NCI-H1105 treated with DMSO at 0.1 percent for 48 hours (cell line): ENCODE measurements at regions not wholly inside any gene's neighbourhood (a gene's known extent, or its start where the extent isn't known, plus 50 kb on each side); places are given as distances from the start of the nearest gene placed in this dataset.
"Not testable (repeated sequence)": the region's sequence is repeated elsewhere in the genome, so short reads cannot be mapped to it uniquely, and the experiment has no call there.

Experiments used
- DNase-seq: peaks from one replicate; lab custom pipeline; 2025; lab: John Stamatoyannopoulos, UW

DNA sequence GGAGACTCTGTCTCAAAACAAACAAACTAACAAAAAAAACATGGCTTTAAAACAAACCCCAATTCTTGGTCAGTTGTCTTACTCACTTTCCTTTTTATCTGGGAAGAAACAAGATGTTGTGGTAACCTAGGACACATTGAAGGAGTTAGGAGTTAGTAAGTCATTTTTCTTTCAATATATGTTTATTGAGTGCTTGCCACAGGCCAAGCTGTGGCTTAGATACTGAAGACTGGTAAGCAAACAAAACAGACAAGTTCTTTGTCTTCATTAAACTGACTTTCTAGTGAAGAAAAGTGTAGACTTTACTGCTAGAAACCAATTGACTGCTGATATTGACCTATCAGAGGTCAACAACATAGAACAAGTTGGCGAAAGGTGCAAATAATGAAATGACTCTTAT, 1228.3 kb upstream of the FAM98A start:
- no peak for DNase-seq

DNA sequence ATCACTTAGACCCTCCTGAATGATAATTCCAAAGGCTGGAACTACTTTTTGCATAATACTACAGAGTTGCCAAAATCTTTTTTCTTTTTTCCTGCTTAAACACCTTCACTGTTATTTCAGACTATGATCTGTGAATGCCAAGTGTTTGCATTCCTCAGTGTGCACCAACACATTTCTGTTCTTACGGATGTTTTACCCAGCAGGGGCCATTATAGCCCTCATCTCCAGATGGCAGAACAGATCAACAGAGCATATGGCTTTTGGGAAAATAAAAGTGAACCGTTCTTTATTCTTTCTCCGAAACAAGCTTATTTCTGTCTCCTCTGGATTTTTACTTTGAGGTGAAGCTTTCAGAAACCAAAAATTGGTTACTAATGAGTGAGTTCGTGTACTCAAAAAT, 1226.6 kb upstream of the FAM98A start:
- no peak for DNase-seq

DNA sequence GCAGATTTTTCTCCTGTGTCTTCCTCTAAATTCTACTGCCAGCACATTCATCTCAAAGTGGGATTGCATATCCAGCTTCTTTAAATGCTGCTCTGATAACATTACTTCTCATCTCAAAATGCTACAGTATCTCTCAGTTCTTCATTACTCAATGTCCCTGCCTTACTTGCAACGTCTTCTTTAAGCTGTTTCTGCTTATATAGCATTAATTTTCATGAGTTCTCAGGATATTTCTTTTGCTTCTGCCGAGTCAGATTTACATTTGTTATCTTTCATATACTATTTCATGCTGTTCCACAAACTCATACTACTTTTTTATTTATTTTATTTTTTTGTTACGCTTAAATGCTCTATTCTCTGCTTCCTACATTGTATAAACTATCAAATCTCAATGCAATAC, 1223.5 kb upstream of the FAM98A start:
- DNase-seq, result no peak

DNA sequence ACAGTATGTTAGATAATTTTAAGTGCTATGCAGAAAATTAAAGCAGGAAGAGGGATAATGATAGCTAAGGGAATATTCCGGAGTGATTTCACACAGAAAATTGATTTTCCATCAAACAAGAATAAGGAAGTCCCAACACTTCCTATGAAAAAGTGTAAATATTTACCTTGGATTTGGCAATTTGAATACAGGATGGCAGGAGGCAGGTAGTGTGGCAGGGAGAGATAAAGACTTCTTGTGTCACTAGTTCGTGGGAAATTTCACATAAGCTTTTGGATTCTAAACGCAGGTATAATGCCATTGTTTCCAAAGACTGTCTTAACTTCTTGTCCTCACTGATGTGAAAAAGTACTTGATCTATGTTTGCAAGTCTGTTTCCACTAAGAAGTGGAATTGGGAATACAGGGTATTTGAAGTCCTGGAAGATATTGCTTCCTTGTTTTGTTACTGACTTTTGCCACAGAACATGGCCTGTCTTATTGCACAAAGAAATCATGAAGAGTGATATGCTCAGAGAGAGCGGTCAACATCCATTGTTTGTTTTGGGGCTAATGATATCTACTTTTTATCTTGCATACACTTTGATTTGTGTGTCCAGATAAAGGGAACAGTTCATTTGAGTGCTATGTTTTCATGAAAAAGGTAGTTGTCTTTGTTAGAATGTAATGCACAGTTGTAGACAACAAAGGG, 1216.1 kb upstream of the FAM98A start:
- no peak for DNase-seq

DNA sequence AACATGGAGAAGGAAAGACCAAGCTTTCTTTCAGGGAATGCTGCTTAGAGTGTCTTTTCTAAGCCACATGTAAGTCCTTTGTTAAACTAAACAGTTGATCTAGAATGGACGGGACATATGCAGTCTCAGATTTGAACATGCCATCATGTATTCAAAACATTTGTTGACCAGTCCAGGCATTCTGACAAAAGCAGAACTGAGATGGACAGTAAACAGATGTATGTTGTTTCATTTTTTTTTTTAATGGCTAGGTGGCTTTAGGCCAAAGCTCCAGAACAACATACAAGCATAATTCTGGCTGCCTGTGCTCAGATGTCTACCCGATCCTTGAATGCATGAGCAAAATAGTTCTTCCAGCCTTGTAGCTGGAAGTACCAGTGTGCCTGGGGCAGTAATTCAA, 1211.4 kb upstream of the FAM98A start:
- no peak for DNase-seq

DNA sequence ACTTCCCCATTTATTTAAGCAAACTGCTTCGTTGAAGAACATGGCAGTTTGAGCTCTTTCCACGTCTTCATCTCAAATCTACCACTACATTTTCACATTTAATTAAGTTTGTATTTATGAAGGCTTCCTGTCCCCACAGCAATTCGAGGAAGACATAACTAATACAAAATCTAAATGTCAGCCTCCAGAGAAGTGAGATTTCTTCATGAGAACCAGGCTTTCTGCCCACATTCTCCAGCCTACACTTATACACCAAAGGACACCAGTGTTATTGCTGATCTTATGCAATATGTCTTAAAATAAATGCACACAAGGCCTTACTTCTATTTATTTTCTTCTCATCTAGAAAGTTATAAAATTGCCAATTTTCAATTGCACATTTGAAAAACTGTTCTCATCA, 1209.3 kb upstream of the FAM98A start:
- no peak for DNase-seq

DNA sequence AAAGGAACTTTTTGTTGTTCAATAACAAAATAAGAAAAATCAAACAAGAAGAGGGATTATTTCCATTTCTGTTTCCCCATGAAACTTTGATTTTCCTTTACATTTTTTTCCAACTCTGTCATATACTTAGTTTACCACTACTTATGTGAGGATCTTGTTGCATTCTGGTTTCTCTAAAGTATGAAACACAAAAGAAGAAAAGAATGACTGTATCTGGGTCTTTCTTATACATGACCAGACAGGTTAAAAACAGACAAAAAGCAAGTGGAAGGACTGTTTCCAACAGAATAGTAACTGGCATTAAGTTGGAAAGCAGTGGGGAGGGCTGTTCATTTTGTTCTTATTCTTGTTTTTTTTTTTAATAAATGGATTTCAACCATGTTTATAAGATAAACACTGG, 1207.8 kb upstream of the FAM98A start:
- DNase-seq, result no peak

DNA sequence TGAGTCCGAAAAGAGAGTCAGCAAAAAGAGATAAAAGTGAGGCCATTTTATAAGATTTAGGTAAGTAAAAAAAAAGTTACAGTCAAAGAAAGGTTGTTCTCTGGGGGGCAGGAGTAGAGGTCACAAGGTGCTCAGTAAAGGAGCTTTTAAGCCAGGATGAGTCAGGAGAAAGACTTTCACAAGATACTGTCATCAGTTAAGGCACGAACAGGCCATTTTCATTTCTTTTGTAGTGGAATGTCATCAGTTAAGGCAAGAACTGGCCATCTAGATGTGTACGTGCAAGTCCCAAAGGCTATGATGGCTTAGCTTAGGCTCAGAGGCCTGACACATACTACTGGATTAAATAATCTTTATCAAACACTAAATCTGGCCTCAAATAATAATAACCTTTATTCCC, 1207.3 kb upstream of the FAM98A start:
- no peak for DNase-seq

DNA sequence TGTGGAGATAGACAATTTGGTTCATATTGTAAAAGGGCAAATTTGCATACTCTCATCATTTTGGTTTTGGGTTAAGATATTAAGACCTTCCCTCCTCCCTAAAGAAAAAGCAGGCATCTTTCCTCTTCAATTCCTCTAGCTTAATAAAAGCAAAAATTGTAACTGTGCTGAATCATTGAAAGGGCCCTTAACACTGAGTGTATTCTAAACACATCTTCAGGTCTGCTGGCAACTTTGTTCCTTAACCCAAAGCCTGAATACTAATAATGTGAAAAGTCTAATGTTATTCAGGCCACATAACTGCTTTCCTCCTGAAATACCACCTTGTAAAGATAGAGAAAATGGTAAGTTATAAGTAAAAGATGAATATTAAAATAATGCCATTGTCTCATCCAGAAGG, 1200.5 kb upstream of the FAM98A start:
- no peak for DNase-seq

DNA sequence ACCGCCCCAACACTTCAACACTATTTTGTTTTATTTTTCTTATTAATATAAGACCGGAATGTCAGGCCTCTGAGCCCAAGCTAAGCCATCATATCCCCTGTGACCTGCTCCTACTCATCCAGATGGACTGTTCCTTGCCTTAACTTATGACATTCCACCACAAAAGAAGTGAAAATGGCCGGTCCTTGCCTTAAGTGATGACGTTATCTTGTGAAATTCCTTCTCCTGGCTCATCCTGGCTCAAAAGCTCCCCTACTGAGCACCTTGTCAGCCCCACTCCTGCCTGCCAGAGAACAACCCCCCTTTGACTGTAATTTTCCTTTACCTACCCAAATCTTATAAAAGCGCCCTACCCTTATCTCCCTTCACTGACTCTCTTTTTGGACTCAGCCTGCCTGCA, 1196.5 kb upstream of the FAM98A start:
- not testable (repeated sequence) for DNase-seq

DNA sequence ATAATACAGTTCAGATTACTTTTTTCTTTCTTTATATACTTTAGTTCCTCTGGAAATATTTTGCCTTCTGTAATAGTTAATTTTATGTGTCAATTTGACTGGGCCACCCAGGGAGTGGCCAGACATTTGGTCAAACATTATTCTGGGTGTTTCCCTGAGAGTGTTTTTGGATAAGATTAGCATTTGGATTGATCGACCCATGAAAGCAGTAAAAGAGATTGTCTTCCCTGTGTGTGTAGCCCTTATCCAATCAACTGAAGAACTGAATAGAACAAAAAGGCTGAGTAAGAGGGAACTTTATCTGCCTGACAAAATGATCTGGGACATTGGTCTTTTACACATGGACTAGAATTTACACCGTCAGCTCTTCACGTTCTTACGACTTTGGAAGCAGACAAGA, 1190.1 kb upstream of the FAM98A start:
- DNase-seq, result no peak

DNA sequence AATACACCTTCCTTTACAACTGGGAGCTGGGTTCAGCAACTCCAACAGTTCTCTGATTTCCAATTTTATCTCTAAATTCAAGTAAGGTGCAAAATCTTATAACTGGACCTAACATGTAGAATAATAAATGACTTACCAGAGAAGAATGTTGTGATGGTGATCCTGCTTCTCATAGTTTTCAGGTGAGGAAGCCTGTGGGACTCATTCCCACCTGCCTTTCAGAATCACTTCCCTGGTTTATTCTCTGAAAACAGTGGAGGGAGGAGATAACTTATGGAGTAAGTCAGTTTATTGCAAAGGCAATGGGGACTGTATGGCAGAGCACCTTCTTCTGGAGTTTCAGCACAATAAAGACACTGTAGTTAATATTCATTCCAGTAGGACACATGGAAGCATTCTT, 1188.2 kb upstream of the FAM98A start:
- no peak for DNase-seq

DNA sequence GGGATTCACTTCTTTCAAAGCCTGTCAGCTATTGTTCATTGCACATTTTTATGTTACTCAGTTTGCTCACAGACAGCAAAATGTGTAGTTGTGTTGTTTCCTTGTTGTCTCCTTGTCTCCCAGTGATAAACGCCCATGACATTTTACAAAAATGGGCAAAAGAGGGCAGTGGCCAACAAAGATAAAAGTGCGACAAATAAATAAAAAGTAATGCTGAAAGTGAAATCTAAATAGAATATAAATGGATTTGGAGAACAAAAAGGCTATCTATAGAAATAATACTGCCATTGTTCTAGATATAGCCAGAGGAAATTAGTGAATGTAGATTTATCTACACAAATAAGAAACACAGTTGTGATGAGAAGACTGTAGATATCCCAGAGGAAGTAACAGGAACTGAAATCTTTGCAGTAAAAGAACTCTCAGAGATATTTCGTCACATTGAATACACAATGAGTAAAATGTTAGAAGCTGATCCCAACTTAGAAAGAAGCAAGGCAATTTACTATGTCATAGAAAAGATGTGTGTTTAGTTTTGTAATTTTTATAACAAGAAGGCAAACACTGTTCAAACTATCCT, 1186.2 kb upstream of the FAM98A start:
- no peak for DNase-seq

DNA sequence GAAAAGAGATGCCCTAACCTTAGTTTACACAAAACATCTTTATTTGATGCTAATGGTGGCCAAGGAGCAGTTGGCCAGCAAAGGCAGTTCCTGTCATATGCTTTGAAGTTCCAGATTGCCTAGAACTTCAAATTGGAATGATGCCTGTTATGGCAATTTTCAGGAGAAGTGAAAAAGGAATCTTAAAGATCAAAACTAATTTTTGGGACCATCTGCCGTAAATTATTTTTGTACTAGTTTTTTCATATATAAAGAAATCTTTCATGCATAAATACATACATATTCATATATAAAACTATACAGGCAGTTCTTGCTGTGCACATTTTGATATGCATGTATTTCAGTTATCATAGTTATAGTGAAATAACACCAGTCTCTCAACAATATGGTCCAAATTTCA, 1185.6 kb upstream of the FAM98A start:
- no peak for DNase-seq

DNA sequence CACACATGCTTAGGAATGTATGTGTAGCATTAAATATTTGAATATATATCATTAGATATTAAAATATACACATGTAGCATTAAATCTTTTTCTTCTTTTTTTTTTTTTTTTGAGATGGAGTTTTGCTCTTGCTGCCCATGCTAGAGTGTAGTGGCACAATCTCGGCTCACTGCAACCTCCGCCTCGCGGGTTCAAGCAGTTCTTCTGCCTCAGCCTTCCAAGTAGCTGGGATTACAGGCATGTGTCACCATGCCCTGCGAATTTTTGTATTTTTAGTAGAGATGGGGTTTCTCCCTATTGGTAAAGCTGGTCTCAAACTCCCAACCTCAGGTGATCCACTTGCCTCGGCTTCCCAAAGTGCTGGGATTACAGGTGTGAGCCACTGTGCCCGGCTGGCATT, 1151.6 kb upstream of the FAM98A start:
- DNase-seq, result not testable (repeated sequence)

DNA sequence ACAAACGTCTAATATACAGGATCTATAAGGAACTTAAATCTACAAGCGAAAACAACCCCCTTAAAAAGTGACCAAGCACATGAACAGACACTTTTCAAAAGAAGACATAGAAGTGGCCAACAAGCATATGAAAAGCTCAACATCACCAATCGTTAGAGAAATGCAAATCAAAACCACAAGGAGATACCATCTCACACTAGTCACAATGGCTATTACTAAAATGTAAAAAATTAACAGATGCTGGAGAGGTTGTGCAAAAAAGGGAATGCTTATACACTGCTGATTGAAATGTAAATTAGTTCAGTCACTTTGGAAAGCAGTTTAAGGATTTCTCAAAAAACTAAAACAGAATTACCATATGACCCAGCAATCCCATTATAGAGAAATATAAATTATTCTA, 1148.5 kb upstream of the FAM98A start:
- no peak for DNase-seq

DNA sequence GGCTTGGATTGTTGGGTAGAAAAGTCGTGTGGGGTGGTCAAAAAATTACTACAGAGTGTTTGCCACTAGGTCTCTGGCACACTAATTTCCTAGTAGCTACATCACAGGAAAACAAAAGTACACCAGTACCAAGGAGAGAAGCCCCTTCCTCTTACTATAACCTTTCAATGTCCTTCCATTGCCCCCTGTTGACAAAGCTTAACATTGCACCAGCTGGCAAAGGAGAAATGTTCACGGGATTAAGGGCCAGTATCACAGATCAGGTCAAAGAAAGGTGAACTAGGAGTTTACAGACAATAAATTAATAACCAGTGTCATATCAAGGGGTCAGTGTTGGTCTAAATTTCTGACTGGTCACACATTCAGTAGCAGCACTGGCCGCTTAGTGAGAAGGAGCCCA, 1139.6 kb upstream of the FAM98A start:
- DNase-seq, result no peak

DNA sequence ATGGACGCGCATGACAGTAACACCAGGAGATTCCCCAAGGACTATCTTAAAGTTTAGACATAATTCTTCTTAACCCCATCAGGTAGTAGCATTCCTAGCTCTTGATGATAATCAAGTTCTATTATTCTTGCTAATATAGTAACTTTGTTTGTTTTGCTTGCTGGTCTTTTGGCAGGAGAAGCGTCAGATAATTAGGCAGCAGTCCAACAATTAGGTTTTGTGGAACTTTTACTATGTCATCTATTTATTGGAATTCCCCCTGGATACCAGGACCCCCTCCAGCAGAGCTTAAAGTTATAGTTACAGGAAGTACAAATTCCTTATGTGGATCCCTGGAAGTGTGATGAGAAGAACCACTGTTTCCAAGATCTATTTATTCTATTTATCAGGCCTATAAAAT, 1138.0 kb upstream of the FAM98A start:
- no peak for DNase-seq

DNA sequence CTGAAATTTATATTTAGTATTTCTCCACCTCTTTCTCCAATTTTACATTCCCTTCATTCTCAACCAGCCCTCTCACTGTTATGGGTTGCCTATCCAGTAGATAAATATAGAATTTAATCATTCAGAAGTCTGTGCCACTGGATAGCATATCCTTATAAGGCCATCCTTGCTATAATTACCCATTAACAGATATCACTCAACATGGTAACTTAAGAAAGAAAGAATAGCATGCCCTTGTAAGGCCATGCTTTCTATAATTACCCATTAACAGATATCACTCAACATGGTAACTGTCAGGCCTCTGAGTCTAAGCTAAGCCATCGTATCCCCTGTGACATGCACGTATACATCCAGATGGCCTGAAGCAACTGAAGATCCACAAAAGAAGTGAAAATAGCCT, 1137.4 kb upstream of the FAM98A start:
- DNase-seq, result no peak

DNA sequence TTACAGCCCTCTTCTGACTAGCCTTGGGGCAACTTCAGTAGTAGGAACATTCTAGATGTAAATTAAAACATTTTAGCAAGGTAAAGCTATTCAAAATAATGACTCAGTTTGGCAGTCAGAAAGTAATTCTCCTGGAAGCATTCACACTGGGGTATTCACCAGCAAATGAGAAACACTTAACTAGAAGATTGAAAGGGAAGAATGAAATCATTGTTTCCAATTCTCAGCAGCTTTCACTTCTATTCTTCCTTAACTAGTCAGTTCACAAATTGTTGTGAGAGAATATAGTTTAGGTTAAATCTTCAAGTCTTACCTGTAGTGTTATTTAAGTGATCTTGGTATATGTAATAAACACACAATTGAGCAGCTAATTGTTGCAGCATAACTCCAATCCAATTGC, 1135.6 kb upstream of the FAM98A start:
- no peak for DNase-seq

DNA sequence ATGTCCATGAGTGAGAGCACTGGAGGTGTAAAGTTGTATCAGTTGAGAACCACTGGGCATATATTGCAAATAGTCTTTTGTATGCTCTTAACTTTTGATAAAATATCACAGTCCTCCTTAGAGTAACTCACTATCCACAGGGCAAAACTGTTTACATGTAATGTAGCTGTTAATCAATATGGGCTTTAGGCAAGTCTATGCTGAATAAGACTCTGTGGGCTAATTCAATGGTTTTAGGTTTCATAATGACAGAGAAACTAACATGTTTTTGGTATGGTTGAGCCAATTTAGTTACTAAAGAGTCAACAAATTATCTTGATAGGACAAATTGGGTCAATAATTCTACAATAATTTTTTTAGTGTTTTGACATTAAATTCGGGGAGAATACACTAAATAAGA, 1134.9 kb upstream of the FAM98A start:
- no peak for DNase-seq

DNA sequence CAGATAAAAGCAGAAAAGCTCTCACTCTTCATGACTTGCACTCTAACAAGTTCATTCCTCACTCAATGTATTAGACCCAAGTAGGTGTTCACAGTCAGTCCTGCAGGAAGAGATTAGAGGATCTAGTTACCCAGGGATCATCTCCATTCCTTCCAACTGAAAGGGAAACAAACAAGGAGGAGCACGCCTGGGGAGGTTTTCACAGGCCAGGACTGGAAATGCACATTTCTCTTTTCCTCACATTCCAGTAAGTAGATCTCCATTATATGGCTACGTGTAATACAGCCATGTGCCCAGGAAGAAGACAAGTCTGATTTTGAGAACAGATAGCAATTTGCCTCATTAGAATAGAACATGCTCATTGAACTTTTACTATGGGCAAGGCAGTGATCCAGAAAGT, 1132.2 kb upstream of the FAM98A start:
- no peak for DNase-seq

DNA sequence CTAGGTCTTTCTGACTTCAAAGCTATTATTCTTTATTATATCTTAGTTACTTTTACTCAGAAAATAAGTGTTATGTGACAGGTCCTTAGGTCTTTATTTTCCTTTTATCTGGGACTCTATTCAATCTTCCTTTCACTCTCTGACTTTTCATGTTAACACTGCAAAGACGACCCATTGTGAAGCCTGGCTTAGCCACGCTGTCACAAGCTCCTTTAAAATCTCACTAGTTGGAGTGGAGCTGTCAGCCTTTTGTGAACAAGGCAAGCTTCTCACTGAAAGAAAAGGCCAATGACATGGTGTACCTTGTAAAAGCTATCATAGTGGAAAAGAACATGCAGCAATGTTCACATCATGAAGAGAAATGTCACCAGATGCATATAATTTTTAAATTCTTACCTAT, 1130.7 kb upstream of the FAM98A start:
- DNase-seq, result no peak

DNA sequence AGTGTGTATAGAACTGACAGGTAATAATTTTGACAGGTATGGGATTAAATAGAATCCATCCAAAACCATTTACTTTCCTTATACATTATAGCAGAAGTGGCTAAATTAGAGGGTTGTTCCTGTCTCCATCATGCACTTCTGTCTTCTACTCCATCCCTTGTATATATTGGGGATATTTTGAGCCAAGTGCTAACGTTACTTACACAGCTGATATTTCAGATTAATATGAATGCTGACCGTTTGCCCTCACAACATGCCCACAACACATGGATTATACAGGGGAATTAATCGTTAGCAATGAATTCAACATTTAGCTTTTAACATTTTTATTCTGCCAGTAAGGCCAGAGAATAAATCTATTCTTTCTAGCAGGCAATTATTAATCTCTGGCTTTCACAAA, 1125.0 kb upstream of the FAM98A start:
- DNase-seq, result no peak
